ENCODE measurements at regions not wholly inside any gene's neighbourhood (a gene's known extent, or its start where the extent isn't known, plus 50 kb on each side); places are given as distances from the start of the nearest gene placed in this dataset.
"Not testable (repeated sequence)": the region's sequence is repeated elsewhere in the genome, so short reads cannot be mapped to it uniquely, and the experiment has no call there.

GRCh38 chr5:66234241-66234640 lies 90.1 kb downstream of the SREK1 start:
- no peak for DNase-seq

GRCh38 chr5:66238435-66238834 lies 94.3 kb downstream of the SREK1 start:
- no peak for DNase-seq

GRCh38 chr5:66239034-66239433 lies 94.9 kb downstream of the SREK1 start:
- DNase-seq: no peak

GRCh38 chr5:66241136-66241825 lies 97.2 kb downstream of the SREK1 start:
- no peak for DNase-seq

GRCh38 chr5:66242050-66242715 lies 98.1 kb downstream of the SREK1 start:
- no peak for DNase-seq

- no peak for DNase-seq
Measured at GRCh38 chr5:66246608-66247007, 102.5 kb downstream of the SREK1 start.

GRCh38 chr5:66247176-66247960 lies 103.3 kb downstream of the SREK1 start:
- no peak for DNase-seq

GRCh38 chr5:66248874-66249273 lies 104.8 kb downstream of the SREK1 start:
- DNase-seq: no peak

- DNase-seq: no peak
Measured at GRCh38 chr5:66249920-66250319, 105.8 kb downstream of the SREK1 start.

- no peak for DNase-seq
Measured at GRCh38 chr5:66252849-66253248, 108.7 kb downstream of the SREK1 start.

GRCh38 chr5:66255714-66256113 lies 111.6 kb downstream of the SREK1 start:
- DNase-seq: no peak

- no peak for DNase-seq
Measured at GRCh38 chr5:66273121-66273520, 129.0 kb downstream of the SREK1 start.

- no peak for DNase-seq
Measured at GRCh38 chr5:66276986-66277385, 132.9 kb downstream of the SREK1 start.

- DNase-seq: no peak
Measured at GRCh38 chr5:66277981-66278380, 133.9 kb downstream of the SREK1 start.

GRCh38 chr5:66281294-66281693 lies 137.2 kb downstream of the SREK1 start:
- DNase-seq: no peak

GRCh38 chr5:66284588-66285342 lies 140.7 kb downstream of the SREK1 start:
- no peak for DNase-seq

- DNase-seq: no peak
Measured at GRCh38 chr5:66285343-66285922, 141.3 kb downstream of the SREK1 start.

GRCh38 chr5:66291771-66292170 lies 147.7 kb downstream of the SREK1 start:
- no peak for DNase-seq

GRCh38 chr5:66293851-66294250 lies 149.8 kb downstream of the SREK1 start:
- not testable (repeated sequence) for DNase-seq

GRCh38 chr5:66299463-66299862 lies 155.4 kb downstream of the SREK1 start:
- DNase-seq: no peak

GRCh38 chr5:66302344-66302743 lies 158.2 kb downstream of the SREK1 start:
- DNase-seq: no peak

- peak; percentile 16 for DNase-seq
Measured at GRCh38 chr5:66306105-66306843, 162.2 kb downstream of the SREK1 start.
